Glutamatergic neuron (in vitro differentiated cells): ENCODE measurements at regions not wholly inside any gene's neighbourhood (a gene's known extent, or its start where the extent isn't known, plus 50 kb on each side); places are given as distances from the start of the nearest gene placed in this dataset.

Experiments used
- DNase-seq: peaks from one replicate; pipeline ENCODE4 v3.0.0; 2022
- H3K27ac Mint-ChIP-seq: one replicate; pipeline ENCODE4 v1.8.0; 2020; ENCODE audit warnings: mild to moderate bottlenecking, mixed read lengths, inconsistent platforms; ENCODE audit not compliant: unreplicated experiment
- H3K27me3 Mint-ChIP-seq: one replicate; pipeline ENCODE4 v1.8.0; 2020; ENCODE audit warnings: mild to moderate bottlenecking, moderate library complexity, mixed read lengths, inconsistent platforms; ENCODE audit not compliant: unreplicated experiment
- H3K36me3 Mint-ChIP-seq: one replicate; pipeline ENCODE4 v1.8.0; 2020; ENCODE audit warnings: mild to moderate bottlenecking, mixed read lengths, inconsistent platforms; ENCODE audit not compliant: unreplicated experiment
- H3K4me1 Mint-ChIP-seq: one replicate; pipeline ENCODE4 v1.8.0; 2020; ENCODE audit warnings: mild to moderate bottlenecking, low read depth, mixed read lengths, inconsistent platforms; ENCODE audit not compliant: unreplicated experiment
- H3K4me3 Mint-ChIP-seq: one replicate; pipeline ENCODE4 v1.8.0; 2020; ENCODE audit warnings: mild to moderate bottlenecking, mixed read lengths, inconsistent platforms; ENCODE audit not compliant: unreplicated experiment
- H3K9me3 Mint-ChIP-seq: one replicate; pipeline ENCODE4 v1.8.0; 2020; ENCODE audit warnings: mild to moderate bottlenecking, moderate library complexity, mixed read lengths, inconsistent platforms; ENCODE audit not compliant: unreplicated experiment
- TF ChIP-seq, protein P1 (sequence below): fragments of 200-600 bp; sonication (generic); IDR thresholded peaks from one replicate; pipeline ENCODE4 v1.5.0; 2021; ENCODE audit not compliant: partially characterized antibody, unreplicated experiment

GRCh38 chr1:8222789-8223188, 95.1 kb upstream of the SLC45A1 start:
- TF ChIP-seq, protein P1, sequence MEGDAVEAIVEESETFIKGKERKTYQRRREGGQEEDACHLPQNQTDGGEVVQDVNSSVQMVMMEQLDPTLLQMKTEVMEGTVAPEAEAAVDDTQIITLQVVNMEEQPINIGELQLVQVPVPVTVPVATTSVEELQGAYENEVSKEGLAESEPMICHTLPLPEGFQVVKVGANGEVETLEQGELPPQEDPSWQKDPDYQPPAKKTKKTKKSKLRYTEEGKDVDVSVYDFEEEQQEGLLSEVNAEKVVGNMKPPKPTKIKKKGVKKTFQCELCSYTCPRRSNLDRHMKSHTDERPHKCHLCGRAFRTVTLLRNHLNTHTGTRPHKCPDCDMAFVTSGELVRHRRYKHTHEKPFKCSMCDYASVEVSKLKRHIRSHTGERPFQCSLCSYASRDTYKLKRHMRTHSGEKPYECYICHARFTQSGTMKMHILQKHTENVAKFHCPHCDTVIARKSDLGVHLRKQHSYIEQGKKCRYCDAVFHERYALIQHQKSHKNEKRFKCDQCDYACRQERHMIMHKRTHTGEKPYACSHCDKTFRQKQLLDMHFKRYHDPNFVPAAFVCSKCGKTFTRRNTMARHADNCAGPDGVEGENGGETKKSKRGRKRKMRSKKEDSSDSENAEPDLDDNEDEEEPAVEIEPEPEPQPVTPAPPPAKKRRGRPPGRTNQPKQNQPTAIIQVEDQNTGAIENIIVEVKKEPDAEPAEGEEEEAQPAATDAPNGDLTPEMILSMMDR, result no peak
- H3K9me3 Mint-ChIP-seq, result peaks cover 18% of the 10 kb centered on the region
- H3K4me3 Mint-ChIP-seq, result no peak overlapping the region

DNA sequence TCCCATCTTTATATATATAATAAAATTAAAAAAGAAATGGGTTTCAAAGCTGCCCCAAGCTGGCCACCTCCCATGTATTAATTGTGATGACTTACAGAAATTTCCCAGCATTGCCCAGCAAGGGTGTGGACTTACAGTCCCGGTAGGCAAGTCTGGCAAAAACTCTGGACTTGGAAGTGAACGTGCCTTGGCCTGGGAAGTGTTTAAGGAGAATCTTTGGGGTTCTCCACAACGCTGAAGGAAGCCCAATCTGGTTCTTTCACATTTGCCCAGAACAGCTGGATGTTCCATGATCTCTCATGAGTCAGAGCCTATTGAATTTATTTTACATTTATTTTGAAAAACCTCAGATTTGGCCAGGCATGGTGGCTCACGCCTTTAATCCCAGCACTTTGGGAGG, 98.4 kb upstream of the SLC45A1 start:
- no peaks in the 10 kb centered on the region for H3K36me3 Mint-ChIP-seq
- H3K27ac Mint-ChIP-seq, result no peak overlapping the region
- peaks cover 4% of the 10 kb centered on the region for H3K4me1 Mint-ChIP-seq
- TF ChIP-seq, protein P1, result no peak
- H3K27me3 Mint-ChIP-seq, result peaks cover 13% of the 10 kb centered on the region
- H3K4me3 Mint-ChIP-seq, result no peak overlapping the region
- DNase-seq, result no peak
- peaks cover 10% of the 10 kb centered on the region for H3K9me3 Mint-ChIP-seq

More at GRCh38 chr1:8222789-8223188, 95.1 kb upstream of the SLC45A1 start:
- DNase-seq, result peak; percentile 39
- Mint-ChIP-seq H3K4me1 (peaks cover 9% of the 10 kb centered on the region), H3K36me3 (peaks cover 16% of the 10 kb centered on the region), H3K27ac (peak overlapping the region; percentile 38), H3K27me3 (peaks cover 10% of the 10 kb centered on the region)

GRCh38 chr1:8218351-8219092, 99.4 kb upstream of the SLC45A1 start:
- no peaks in the 10 kb centered on the region for H3K36me3 Mint-ChIP-seq
- H3K4me3 Mint-ChIP-seq, result no peak overlapping the region
- H3K27ac Mint-ChIP-seq, result no peak overlapping the region
- H3K27me3 Mint-ChIP-seq, result peaks cover 13% of the 10 kb centered on the region
- H3K9me3 Mint-ChIP-seq, result peaks cover 7% of the 10 kb centered on the region
- H3K4me1 Mint-ChIP-seq, result peaks cover 4% of the 10 kb centered on the region
- no peak for DNase-seq
- TF ChIP-seq, protein P1, result no peak

GRCh38 chr1:8217809-8218208, 100.1 kb upstream of the SLC45A1 start:
- H3K27ac Mint-ChIP-seq, result no peak overlapping the region

More at GRCh38 chr1:8217809-8218208, 100.1 kb upstream of the SLC45A1 start:
- H3K4me3 Mint-ChIP-seq, result peak overlapping the region; percentile 66
- TF ChIP-seq, protein P1, result no peak
- H3K4me1 Mint-ChIP-seq, result peaks cover under 1% of the 10 kb centered on the region
- DNase-seq, result no peak
- peaks cover 7% of the 10 kb centered on the region for H3K9me3 Mint-ChIP-seq
- H3K36me3 Mint-ChIP-seq, result no peaks in the 10 kb centered on the region
- H3K27me3 Mint-ChIP-seq, result peaks cover 15% of the 10 kb centered on the region
